Pancreas (tissue), 10 donors: ENCODE measurements at regions not wholly inside any gene's neighbourhood (a gene's known extent, or its start where the extent isn't known, plus 50 kb on each side); places are given as distances from the start of the nearest gene placed in this dataset.

ENCODE experiments used
- ATAC-seq, 4 donors: fragments of 200-7000 bp; cut with Tn5 transposase; one replicate each; pipeline versions ENCODE4 v1.8.0 to v1.9.1; 2020; ENCODE audit warnings: mild to moderate bottlenecking in 4 of 4, moderate library complexity in 4 of 4
- DNase-seq, 6 donors: peaks; one replicate each; pipeline ENCODE4 v3.0.0-alpha.2; 2020
- FAIRE-seq: peaks from 2 replicates; lab custom pipeline; 2012; peaks lifted over from hg19 to GRCh38; lab: Jason Lieb, UNC
- H3K27ac ChIP-seq, 4 donors: fragments of 200-600 bp; sonication (generic); 1 replicate in 3 of 4; 2 replicates in 1 of 4; pipeline versions ENCODE4 v1.5.0 to v1.8.0; 2020
- H3K27me3 ChIP-seq, 4 donors: fragments of 200-600 bp; one replicate each; pipeline ENCODE4 v1.8.0; 2021
- H3K36me3 ChIP-seq, 3 donors: fragments of 200-600 bp; sonication (generic) in 1 of 3; one replicate each; pipeline versions ENCODE4 v1.5.0 to v1.8.0; 2020 to 2021
- H3K4me1 ChIP-seq, 3 donors: fragments of 200-600 bp; one replicate each; pipeline ENCODE4 v1.8.0; 2021
- H3K4me3 ChIP-seq, 4 donors: fragments of 200-600 bp; sonication (generic) in 2 of 4; one replicate each; pipeline versions ENCODE4 v1.5.0 to v1.8.0; 2020 to 2021
- H3K9me3 ChIP-seq, 4 donors: fragments of 200-600 bp; one replicate each; pipeline ENCODE4 v1.8.0; 2021
- WGBS, 2 donors: extraction: QIAGEN DNeasy Blood & Tissue Kit; methylation state at CpG; one replicate each; pipeline ENCODE4 v1.1.7; 2013; 5-methylcytosine and 5-hydroxymethylcytosine counted together
- intact Hi-C, 3 donors: fragments of 100-400 bp; cut with DNase I; formaldehyde crosslinking; loops; one replicate each; pipeline versions ENCODE4 v1.11.1 to v1.14.2; 2022
- TF ChIP-seq, protein P1 (sequence below), 4 donors: fragments of 200-600 bp; sonication (generic) in 3 of 4; IDR thresholded peaks; one replicate each; pipeline versions ENCODE4 v1.5.0 to v1.8.0; 2021; ENCODE audit warnings: antibody characterized with exemption in 4 of 4
- donor health status: healthy with polysubstance abuse.
- donor health status: DM: no; HTN: no; CAD: no; lungs with moderate emphysema.
- donor health status: DM: no; HTN: no; CAD: no.
- donor health status: control.
- donor health status: control.
- donor health status: Bipolar disorder and iron deficiency.
- donor health status: DM: yes; HTN: yes; CAD: no.
- donor health status: DM: no; HTN: no; CAD: no.
- donor health status: DM: no; HTN: no; CAD: no.
- donor health status: DM: yes; HTN: yes; CAD: no.

DNA sequence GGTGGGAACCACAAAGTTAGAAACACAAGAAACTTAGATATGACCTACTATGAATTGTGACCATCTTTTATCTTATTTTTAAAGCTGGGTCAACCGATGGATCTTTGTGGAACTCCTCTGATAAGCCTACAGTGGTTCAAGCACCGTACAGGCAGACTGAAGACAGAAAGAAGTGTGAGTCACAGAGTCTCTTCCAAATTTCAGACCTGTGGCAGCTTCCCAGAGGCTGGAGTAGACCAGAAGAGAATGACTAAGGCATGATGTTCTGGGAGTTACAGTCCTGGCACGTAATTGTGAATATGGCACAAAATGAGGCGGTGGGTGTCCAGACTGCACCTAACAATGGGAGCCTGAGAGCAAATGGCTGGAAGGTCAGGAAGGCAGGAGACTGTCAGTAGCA lies 70.0 kb downstream of the LMO4 start:
- 86 to 95% methylated on average over 4 of the region's 4 CpGs for WGBS, 2 donors
- Histone ChIP-seq H3K4me1 (no peaks in the 10 kb centered on the region), H3K27ac (no peak overlapping the region), H3K36me3 (no peaks in the 10 kb centered on the region), H3K27me3 (no peaks in the 10 kb centered on the region), H3K4me3 (no peak overlapping the region), H3K9me3 (no peaks in the 10 kb centered on the region)
- intact Hi-C loops = no loop called here
- TF ChIP-seq, protein P1, sequence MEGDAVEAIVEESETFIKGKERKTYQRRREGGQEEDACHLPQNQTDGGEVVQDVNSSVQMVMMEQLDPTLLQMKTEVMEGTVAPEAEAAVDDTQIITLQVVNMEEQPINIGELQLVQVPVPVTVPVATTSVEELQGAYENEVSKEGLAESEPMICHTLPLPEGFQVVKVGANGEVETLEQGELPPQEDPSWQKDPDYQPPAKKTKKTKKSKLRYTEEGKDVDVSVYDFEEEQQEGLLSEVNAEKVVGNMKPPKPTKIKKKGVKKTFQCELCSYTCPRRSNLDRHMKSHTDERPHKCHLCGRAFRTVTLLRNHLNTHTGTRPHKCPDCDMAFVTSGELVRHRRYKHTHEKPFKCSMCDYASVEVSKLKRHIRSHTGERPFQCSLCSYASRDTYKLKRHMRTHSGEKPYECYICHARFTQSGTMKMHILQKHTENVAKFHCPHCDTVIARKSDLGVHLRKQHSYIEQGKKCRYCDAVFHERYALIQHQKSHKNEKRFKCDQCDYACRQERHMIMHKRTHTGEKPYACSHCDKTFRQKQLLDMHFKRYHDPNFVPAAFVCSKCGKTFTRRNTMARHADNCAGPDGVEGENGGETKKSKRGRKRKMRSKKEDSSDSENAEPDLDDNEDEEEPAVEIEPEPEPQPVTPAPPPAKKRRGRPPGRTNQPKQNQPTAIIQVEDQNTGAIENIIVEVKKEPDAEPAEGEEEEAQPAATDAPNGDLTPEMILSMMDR (IDR thresholded peaks at IDR 0.05) = no peak
- DNase-seq = no peak
- FAIRE-seq = no peak
- peak in 1 of 4 donors; percentile 19 for ATAC-seq

DNA sequence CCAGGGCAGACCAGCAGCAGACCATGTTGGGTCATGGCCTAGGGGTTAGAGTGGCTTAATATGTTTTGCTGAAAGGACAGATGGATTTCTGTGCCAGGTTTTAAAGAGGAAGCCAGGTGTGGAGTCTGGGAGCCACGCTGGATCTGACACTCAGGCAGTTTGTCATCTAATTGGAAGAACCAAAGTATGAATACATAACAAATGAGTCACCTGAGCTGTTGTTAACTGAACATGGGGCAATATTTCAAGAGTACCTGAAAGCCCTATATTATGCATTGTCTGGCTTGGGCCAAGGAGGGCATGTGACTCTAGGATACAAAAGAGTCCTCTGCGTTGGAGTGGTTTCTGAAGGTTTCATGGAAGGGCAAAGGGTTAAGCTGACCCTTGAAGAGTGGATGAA lies 70.6 kb downstream of the LMO4 start:
- WGBS, 2 donors = 67 to 68% methylated on average over 2 of the region's 2 CpGs
- TF ChIP-seq, protein P1 (IDR thresholded peaks at IDR 0.05) = no peak
- Histone ChIP-seq H3K4me1 (no peaks in the 10 kb centered on the region), H3K36me3 (no peaks in the 10 kb centered on the region), H3K27ac (no peak overlapping the region), H3K27me3 (no peaks in the 10 kb centered on the region), H3K4me3 (no peak overlapping the region), H3K9me3 (no peaks in the 10 kb centered on the region)
- ATAC-seq = peak in 3 of 4 donors; percentile 34 to 53 (median 50)
- FAIRE-seq = no peak
- intact Hi-C loops = no loop called here
- DNase-seq = no peak

DNA sequence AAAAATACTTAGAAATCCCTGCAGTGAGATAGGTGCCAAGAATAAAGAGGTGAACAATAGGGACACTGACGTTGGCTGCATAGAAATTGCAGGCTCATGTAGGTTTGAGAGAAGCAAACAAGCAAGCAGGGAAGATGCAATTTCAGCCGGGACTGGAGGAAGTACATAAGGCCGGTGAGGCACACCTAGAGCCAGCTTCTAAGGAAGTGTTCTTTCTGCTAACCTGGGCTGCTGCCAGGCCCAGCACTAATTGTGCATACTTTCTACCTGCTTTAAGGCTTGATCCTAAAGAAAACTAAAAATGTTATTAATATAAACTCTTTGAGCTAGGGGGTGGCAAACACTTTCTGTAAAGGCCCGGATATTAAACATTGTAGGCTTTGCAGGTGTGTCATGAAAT lies 71.0 kb downstream of the LMO4 start:
- no peak for FAIRE-seq
- Histone ChIP-seq H3K27ac (no peak overlapping the region), H3K27me3 (no peaks in the 10 kb centered on the region), H3K36me3 (no peaks in the 10 kb centered on the region), H3K4me1 (no peaks in the 10 kb centered on the region), H3K4me3 (no peak overlapping the region), H3K9me3 (no peaks in the 10 kb centered on the region)
- WGBS, 2 donors = 49 to 50% methylated on average over 4 of the region's 4 CpGs
- no peak for DNase-seq
- peak in 1 of 4 donors; percentile 41 for ATAC-seq
- intact Hi-C loops = no loop called here
- TF ChIP-seq, protein P1 (IDR thresholded peaks at IDR 0.05) = no peak

DNA sequence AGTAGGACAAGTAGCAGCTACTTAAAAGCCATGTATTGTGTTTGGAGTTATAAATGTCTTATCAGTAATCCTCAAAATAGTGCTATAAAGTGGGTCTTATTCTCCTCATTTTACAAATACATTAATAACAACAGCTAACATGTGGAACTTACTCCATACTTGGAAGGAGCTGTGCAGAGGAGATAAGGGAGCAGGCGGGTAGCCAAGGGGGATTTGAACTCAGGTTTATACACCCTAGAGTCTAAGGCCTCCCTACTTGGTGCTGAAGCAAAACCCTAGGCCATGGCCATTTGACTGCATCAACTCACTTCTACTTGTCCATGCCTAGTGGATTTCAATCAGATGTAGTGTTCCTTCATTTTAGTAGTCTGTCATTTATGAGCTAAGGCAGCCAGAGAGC lies 72.1 kb downstream of the LMO4 start:
- Histone ChIP-seq H3K27me3 (no peaks in the 10 kb centered on the region), H3K36me3 (no peaks in the 10 kb centered on the region), H3K9me3 (no peaks in the 10 kb centered on the region), H3K27ac (no peak overlapping the region), H3K4me3 (no peak overlapping the region), H3K4me1 (no peaks in the 10 kb centered on the region)
- TF ChIP-seq, protein P1 (IDR thresholded peaks at IDR 0.05) = no peak
- 83 to 85% methylated on average over 1 of the region's 1 CpG for WGBS, 2 donors
- no peak for DNase-seq
- intact Hi-C loops = no loop called here
- no peak for ATAC-seq
- FAIRE-seq = no peak

DNA sequence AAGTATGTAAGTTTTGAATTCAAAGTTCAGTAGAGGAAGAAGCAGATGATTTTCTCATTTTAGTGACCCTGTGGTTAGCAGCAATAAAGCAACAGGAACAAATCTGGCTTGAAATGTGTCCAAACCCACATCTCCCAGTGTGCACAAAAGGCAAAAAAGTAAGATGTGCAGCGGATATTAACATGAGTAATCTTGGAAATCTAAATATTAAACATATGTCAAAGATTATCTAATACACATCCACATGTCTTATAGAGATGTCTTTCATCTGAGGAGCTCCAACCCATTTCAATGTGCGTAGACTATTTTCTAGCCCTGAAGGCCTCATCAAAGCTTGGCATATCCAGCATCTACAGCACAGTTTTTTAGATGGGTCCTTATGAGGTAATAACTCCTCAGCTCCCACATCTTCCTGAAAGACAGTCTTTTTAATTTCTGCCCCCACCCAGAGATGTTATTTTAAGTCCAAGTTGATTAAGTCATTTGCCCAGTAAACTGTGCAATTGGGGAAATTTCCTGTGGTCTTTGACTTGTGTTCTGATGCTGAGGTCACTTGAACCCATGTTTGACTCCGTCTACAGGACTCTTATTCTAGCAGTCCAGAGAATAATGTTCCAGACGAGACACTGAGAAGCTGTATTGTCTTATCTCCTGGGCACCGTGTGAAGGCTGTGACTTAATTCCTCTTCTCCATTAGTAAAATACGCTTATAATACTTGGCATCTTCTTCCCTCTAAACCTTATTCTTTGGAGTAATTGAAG lies 73.7 kb downstream of the LMO4 start:
- DNase-seq = no peak
- WGBS, 2 donors = 72 to 84% methylated on average over 6 of the region's 6 CpGs
- TF ChIP-seq, protein P1 (IDR thresholded peaks at IDR 0.05) = no peak
- ATAC-seq = peak in 2 of 4 donors; percentile 21 to 27
- Histone ChIP-seq H3K27ac (no peak overlapping the region), H3K4me3 (no peak overlapping the region), H3K27me3 (no peaks in the 10 kb centered on the region), H3K36me3 (no peaks in the 10 kb centered on the region), H3K9me3 (no peaks in the 10 kb centered on the region), H3K4me1 (no peaks in the 10 kb centered on the region)
- intact Hi-C loops = no loop called here
- no peak for FAIRE-seq
